Hematopoietic multipotent progenitor cell treated with erythropoietin and hydrocortisone succinate and interleukin-3 and kit ligand, for 15 days (in vitro differentiated cells): ENCODE measurements at regions not wholly inside any gene's neighbourhood (a gene's known extent, or its start where the extent isn't known, plus 50 kb on each side); places are given as distances from the start of the nearest gene placed in this dataset.
"Not testable (repeated sequence)": the region's sequence is repeated elsewhere in the genome, so short reads cannot be mapped to it uniquely, and the experiment has no call there.

ENCODE experiments used
- DNase-seq: peaks from one replicate; pipeline ENCODE4 v3.0.0-alpha.2; 2015; ENCODE audit warnings: low spot score

- DNase-seq: no peak
Observed at GRCh38 chr14:71749613-71750238, 182.5 kb upstream of the RGS6 start.

DNA sequence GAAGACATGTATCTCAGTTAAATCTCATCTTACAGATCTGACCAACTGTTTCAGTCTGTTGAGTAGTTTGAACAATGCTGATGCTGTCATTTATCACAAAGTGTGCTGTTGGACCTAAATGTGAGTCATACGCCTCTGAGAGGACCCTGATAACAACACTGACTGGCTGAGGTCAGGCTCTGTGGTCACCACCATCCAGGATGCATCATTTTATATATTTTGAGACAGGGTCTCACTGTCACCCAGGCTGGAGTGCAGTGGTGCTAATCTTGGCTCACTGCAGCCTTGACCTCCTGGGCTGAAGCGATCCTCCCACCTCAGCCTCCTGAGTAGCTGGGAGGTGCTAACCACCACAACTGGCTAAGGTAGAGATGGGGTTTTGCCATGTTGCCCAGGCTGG, 181.0 kb upstream of the RGS6 start:
- no peak for DNase-seq

DNA sequence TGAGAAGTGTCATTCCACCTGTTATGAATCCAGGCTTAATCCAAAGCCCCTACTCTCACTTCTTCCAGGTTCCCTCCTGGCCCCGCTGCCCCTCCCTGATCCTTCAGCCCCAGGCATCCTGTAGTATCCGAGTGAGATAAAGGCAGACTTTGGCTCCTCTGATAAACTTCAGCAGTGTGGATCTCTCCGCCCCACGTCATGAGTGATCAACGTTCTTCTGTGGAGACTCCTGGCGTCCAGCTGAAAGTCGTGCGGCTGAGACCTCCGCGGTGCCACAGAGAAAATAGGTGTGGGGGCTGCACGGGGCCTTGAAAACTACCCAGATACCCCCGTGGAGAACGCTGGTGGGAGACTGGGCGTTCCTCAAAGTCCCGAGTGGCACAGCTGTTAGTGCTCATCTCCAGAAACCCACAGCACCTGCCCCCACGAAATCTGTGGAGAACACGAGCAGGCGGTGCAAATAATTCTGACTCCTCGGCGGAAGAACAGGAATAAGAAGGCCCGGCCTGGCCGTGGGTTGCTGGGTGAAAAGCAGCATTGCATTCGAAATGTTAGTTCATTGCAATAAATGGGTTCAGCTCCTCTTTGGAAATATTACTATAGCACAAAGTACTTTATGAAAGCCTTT, 180.0 kb upstream of the RGS6 start:
- DNase-seq: no peak

DNA sequence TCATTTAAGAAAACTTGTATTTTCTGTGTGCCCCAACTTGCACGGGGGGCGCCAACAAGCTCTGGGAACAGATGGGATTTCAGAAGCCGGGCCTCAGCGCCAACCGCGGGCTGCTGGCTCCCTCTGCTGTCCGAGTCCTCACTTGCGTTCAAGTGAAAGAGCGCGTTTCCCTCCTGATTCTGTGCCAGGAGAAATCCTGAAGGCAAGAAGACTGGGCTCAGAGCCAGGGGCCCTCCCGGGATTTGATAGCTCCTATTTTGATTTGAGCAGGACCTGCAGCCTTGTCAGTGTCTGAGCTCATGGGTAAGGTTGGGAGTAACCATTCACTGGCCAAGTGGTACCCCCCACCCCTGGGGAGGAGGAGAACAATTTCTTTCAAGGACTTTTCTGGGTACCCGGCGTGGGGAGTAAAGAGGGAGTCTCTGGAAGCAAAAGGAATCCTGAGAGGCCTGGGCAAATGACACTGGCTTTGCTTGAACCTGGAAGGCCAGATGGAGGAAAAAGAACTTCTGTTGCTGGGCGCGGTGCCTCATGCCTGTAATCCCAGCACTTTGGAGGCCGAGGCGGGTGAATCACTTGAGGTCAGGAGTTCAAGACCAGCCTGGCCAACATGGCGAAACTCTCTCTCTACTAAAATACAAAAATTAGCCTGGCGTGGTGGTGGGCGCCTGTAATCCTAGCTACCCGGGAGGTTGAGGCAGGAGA, 179.0 kb upstream of the RGS6 start:
- DNase-seq: peak; percentile 23

- no peak for DNase-seq
Observed at GRCh38 chr14:71753976-71754375, 178.3 kb upstream of the RGS6 start.

DNA sequence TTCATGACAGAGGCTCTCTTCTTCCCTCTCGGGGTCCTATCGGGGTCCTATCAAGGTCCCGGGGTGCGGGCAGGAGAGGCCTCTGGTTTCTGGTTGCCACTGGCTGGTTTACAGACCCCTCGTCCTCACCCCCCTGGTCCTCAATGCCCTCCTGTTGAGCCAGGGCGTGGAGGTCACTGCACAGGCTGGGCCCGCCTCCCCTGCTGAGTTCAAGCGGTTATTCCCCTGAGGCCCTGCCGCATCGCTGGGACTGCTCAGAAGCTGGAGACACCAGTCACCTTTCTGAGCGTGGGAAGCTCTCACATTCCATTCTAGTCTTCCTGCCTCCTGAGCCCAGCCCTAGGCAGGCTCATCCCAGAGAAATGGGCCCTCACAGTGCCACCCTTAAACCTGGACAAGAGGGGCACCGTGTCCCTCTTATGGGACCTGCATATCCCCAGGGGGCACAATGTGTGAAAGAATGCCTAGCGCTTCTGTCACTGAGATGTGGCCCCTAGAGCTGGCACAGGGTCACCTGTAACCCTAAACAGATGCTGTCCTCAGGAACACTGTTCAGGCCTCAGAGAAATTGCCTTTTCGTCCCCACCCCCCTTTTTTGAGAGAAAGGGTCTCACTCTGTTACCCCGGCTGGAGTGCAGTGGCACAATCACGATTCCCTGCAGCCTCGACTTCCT, 177.7 kb upstream of the RGS6 start:
- no peak for DNase-seq

- DNase-seq: no peak
Observed at GRCh38 chr14:71758229-71758951, 173.8 kb upstream of the RGS6 start.

- no peak for DNase-seq
Observed at GRCh38 chr14:71762575-71762974, 169.7 kb upstream of the RGS6 start.

DNA sequence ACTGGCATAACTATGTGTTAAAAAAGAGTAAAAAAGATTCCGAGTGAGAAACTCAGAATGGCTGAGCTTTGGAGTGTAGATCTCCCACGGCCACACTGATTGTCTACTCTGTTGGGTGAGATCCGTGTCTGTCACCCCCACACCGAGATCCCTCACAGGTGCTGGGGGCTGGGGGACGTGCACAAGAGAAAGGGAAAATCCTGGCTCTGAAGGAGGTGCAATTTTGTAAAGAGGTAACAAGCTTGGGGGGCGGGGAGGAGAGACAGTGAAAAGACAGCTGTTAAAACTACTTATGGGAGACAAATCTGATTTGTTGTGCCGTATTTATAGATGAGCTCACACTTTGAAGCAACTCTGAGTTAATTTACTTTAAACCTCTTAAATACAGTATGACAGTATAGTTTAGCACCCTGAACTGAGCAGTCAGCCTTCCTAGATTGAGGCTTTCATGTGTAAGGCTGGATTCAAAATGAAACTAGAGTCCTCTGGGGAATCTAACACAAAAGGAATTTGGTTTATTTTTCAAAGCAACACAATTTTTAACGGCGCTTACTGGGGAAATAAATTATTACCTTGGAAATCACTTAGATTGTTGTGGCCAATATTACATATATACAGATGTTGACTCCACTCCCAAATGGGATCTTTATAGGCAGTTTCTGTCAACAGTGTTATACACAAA, 167.4 kb upstream of the RGS6 start:
- DNase-seq: no peak

DNA sequence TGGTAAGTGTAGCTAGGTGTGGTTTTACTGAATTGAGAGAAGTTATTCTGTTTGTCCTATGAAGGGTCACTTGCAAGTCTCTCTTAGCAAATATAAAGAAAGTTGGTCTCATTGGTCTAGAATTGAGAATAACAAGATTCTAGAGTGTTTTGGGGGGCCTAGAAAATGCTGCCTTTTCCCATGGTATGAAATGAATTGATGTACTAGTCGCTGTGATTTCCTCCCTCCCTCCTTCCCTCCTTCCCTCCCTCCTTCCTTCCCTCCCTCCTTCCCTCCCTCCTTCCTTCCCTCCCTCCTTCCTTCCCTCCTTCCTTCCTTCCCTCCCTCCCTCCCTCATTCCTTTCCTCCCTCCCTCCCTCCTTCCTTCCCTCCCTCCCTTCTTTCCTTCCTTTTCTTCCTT, 166.7 kb upstream of the RGS6 start:
- no peak for DNase-seq

- no peak for DNase-seq
Observed at GRCh38 chr14:71770431-71770830, 161.8 kb upstream of the RGS6 start.

GRCh38 chr14:71771421-71771820, 160.8 kb upstream of the RGS6 start:
- DNase-seq: not testable (repeated sequence)

- DNase-seq: not testable (repeated sequence)
Observed at GRCh38 chr14:71771996-71772395, 160.2 kb upstream of the RGS6 start.

DNA sequence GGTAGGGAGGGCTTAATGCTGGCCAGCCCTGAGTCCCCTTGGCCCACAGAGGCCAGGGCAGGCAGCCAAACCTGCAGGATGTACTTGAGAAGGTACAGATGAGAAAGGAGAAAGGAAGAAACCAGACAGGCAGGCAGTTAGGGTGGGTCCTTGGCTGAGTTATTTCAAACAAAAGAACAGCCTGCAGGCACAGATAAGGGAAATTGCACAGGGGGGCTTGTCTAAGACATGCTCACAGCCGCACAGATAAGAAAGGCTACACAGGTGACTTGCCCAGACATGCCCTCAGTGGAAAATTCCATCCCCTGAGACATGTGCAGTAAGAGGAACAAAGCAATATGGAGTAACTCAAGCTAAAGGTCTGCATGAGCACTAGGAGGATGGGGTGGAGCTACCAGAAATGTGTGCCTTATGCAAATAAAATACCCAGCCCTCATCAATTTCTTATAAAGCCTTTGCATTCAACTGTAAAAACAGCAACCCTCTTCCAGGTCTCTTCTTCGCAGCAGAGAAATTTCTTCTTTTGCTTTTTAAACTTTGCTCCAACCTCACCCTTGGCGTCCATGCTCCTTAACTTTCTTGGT, 158.2 kb upstream of the RGS6 start:
- no peak for DNase-seq

DNA sequence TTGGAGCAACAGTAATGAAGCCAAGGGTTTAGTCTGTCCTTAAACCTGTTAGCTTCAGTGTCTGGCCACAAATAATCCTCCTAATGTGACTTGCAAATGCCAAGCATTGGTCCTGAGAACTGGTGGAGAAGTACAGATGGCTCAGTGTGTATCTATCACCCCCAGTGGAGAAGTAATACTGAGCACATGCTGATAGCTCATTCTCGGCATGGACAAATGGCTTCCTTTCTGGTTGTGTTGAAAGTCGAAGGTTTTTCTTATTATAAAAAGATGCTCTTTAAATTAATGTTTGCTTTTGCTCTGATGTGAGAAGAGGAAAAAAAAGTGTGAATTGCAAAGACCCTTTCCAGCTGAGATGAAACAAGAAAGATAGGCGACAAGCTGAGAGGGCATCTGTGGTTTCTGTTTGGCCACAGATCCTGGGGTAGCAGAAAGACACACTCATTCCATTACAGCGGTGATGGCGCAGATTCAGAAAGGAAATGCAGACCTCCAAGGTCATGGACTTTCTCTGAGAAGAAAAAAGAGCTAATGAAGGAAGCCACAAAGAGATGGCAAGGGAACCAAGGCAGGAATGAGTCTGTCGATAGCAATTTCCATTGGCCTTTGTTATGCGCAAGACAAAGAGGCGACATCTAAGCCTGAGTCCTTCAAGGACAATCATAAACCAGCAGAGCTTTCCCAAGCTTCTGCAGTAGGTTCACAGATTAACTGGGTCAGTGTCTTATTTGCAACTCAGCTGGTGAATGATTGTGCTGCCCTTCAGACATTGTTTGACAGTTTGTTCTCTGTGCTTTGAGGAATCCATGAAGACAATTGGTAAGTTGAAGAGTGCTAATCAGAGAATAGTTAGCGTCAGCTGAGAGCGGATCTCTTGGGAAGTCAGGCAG, 155.5 kb upstream of the RGS6 start:
- DNase-seq: no peak

DNA sequence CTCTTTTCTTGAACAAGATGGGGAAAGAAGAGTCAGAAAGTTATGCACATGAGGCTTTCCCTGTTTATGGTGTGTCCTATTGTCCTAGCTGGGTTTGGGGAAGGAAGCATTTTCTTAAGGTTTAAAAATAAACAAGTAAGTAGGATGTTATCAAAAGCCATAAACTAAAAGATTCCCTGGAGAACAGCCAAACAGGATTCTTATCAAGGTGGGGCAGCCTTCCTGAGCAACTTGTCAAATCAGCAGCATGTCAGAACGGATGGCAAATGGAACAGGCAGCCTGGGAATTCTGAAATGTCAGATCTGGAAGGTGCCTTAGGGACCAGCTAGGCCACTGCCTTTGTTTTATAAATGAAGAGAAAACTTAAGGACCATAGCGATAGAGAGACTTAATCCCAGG, 152.2 kb upstream of the RGS6 start:
- no peak for DNase-seq

GRCh38 chr14:71780822-71781221, 151.4 kb upstream of the RGS6 start:
- no peak for DNase-seq

DNA sequence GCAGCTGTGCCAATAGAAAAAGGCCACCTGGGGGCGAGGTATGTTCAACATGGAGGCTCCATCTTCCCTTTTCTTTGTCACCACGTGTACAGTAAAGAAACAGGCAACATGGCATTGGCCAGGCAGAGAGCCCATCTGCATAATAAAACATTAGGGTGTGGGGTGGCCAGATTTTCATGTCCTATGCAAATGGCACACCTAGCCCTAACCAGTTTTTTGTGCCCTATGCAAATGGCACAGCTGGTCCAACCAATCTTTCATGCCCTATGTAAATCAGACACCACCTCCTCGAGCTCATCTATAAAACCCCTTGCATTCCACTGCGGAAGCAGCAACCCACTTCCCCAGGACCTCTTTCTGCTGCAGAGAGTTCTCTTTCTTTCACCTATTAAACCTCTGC, 149.1 kb upstream of the RGS6 start:
- no peak for DNase-seq

DNA sequence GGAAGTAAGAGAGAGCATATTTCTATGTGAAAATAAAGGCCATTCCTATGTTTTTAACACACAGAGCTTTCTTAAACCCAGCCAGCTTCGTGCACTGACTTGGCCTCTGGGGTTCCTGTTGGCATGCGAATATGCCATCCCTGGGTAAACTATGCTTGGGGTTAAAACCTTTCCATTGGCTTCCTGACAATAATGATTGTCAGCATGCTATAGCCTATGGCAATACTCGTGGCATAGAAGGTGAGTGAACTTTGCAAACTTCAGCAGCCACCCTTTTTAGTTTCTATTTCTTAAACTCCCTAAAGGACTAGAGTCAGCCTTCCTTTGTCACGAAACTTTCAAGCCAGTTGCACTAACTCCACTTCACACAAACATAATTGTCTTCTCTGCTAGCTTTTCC, 148.4 kb upstream of the RGS6 start:
- DNase-seq: no peak

GRCh38 chr14:71789005-71789404, 143.2 kb upstream of the RGS6 start:
- DNase-seq: no peak
